ENCODE measurements at regions not wholly inside any gene's neighbourhood (a gene's known extent, or its start where the extent isn't known, plus 50 kb on each side); places are given as distances from the start of the nearest gene placed in this dataset.

- TF ChIP-seq, protein P1, sequence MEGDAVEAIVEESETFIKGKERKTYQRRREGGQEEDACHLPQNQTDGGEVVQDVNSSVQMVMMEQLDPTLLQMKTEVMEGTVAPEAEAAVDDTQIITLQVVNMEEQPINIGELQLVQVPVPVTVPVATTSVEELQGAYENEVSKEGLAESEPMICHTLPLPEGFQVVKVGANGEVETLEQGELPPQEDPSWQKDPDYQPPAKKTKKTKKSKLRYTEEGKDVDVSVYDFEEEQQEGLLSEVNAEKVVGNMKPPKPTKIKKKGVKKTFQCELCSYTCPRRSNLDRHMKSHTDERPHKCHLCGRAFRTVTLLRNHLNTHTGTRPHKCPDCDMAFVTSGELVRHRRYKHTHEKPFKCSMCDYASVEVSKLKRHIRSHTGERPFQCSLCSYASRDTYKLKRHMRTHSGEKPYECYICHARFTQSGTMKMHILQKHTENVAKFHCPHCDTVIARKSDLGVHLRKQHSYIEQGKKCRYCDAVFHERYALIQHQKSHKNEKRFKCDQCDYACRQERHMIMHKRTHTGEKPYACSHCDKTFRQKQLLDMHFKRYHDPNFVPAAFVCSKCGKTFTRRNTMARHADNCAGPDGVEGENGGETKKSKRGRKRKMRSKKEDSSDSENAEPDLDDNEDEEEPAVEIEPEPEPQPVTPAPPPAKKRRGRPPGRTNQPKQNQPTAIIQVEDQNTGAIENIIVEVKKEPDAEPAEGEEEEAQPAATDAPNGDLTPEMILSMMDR (IDR thresholded peaks at IDR 0.05), result no peak
- no peak for TF ChIP-seq POLR2AphosphoS5 (IDR thresholded peaks at IDR 0.05; ENCODE audit: insufficient read depth in 1 of 2, low read depth in 1 of 2)
Measured at GRCh38 chr10:132994185-132994796, 51.9 kb upstream of the CFAP46 start.
